Heart left ventricle (tissue), 16 donors: ENCODE measurements at regions not wholly inside any gene's neighbourhood (a gene's known extent, or its start where the extent isn't known, plus 50 kb on each side); places are given as distances from the start of the nearest gene placed in this dataset.

Experiments
- ATAC-seq, 4 donors: fragments of 200-7000 bp; cut with Tn5 transposase; one replicate each; pipeline ENCODE4 v1.9.1; 2020 to 2022; ENCODE audit warnings: moderate library complexity in 4 of 4, mild to moderate bottlenecking in 3 of 4, moderate number of reproducible peaks in 1 of 4
- DNase-seq, 5 donors: peaks; one replicate each; pipeline ENCODE4 v3.0.0-alpha.2; 2020
- H3K27ac ChIP-seq, 12 donors: fragments of 200-600 bp; sonication (generic) in 4 of 12; one replicate each; pipeline versions ENCODE4 v1.5.0 to v1.8.0; 2016 to 2022; ENCODE audit warnings: mild to moderate bottlenecking in 2 of 12
- H3K27me3 ChIP-seq, 9 donors: fragments of 200-600 bp; sonication (generic) in 2 of 9; one replicate each; pipeline versions ENCODE4 v1.5.1 to v1.8.0; 2016 to 2022; ENCODE audit warnings: mild to moderate bottlenecking in 3 of 9
- H3K36me3 ChIP-seq, 9 donors: fragments of 200-600 bp; sonication (generic) in 2 of 9; one replicate each; pipeline versions ENCODE4 v1.5.0 to v1.8.0; 2018 to 2022; ENCODE audit warnings: mild to moderate bottlenecking in 2 of 9
- H3K4me1 ChIP-seq, 12 donors: fragments of 200-600 bp; sonication (generic) in 4 of 12; one replicate each; pipeline versions ENCODE4 v1.5.0 to v1.8.0; 2016 to 2022; ENCODE audit warnings: mild to moderate bottlenecking in 3 of 12
- H3K4me3 ChIP-seq, 12 donors: fragments of 200-600 bp; sonication (generic) in 4 of 12; one replicate each; pipeline versions ENCODE4 v1.5.0 to v1.8.0; 2017 to 2022; ENCODE audit warnings: mild to moderate bottlenecking in 9 of 12, moderate library complexity in 4 of 12
- H3K9me3 ChIP-seq, 12 donors: fragments of 200-600 bp; sonication (generic) in 4 of 12; one replicate each; pipeline versions ENCODE4 v1.5.0 to v1.8.0; 2016 to 2022; ENCODE audit warnings: mild to moderate bottlenecking in 1 of 12
- POLR2A ChIP-seq, 2 donors: fragments of 450-650 bp; IDR thresholded peaks; one replicate each; pipeline ENCODE4 v1.6.1; 2017; ENCODE audit warnings: antibody characterized with exemption in 2 of 2, mild to moderate bottlenecking in 2 of 2, moderate library complexity in 2 of 2
- WGBS, 4 donors: extraction: QIAGEN DNeasy Blood & Tissue Kit in 2 of 4; methylation state at CpG; one replicate each; pipeline versions ENCODE4 v1.1.5 to v1.1.7; 2013 to 2018; 5-methylcytosine and 5-hydroxymethylcytosine counted together
- intact Hi-C, 10 donors: fragments of 100-400 bp; cut with DNase I; formaldehyde crosslinking; loops; one replicate each; pipeline versions ENCODE4 v1.11.1 to v1.14.2; 2022
- TF ChIP-seq, protein P1 (sequence below), 12 donors: fragments of 200-600 bp; sonication (generic) in 4 of 12; IDR thresholded peaks; one replicate each; pipeline versions ENCODE4 v1.5.0 to v1.8.0; 2018 to 2022; ENCODE audit warnings: antibody characterized with exemption in 12 of 12, mild to moderate bottlenecking in 5 of 12
- donor health status: ischemic (EF 13 %, LVEDD 7.1; RV severe dilation, severe dysfunction).
- donor health status: healthy with polysubstance abuse.
- donor health status: DM: no; HTN: yes; CAD: no.
- donor health status: DM: no; HTN: no; CAD: no.
- donor health status: ischemic (EF 25% LVEDD 6.9; RV normal size, moderate dysfunction).
- donor health status: ischemic (EF 25% LVEDD 5.7; RV mildly dilated, moderate dysfunction).
- donor health status: healthy.
- donor health status: DM: yes; HTN: yes; CAD: no.
- donor health status: ischemic (EF 35%, LVEDD 5.7; RV mildly dilated, moderate dysfunction).
- donor health status: nonischemic (EF 11% LVEDD 7.7; RV severe dilation, severe dysfunction).
- donor health status: DM: yes; HTN: yes; CAD: no.
- donor health status: PGD.
- donor health status: ischemic (EF 29% LVEDD 5.4; RV normal size, mild dysfunction).
- donor health status: nonischemic (EF 23%, LVEDD 6.1; RV moderate dilation, normal function).

DNA sequence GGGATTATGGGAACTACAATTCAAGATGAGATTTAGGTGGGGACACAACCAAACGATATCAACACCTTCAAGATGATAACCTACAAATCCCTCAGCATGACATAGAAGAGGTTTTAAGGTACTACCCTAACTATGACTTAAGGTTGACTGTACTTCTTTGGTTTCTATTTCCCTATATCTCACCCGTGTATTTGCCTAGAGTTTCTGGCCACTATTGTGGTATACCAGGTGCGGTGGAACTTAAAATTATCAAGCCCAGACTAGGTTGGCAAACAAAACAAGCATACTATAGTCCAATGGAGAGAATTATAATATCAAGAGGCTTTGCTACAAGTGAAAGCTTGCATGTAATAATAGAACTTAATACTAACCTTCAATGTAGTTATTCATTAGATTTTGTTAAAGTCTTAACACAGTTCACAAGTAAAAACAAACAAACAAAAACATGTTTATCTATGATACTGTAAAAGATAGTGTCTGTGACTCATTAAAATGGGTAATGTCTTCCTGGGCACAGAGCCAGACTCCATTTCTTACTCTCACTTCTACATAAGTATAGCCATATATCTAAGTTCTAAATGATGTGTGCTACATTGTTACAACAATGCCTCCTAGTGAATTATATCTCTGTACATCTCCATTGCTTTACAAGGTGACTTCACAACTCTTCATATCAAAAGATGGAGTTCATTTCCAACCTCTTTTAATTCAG is 479.1 kb downstream of the ZBBX start:
- no peak for ATAC-seq
- no peak overlapping the region for H3K27ac ChIP-seq
- no peaks in the 10 kb centered on the region for H3K4me1 ChIP-seq
- WGBS, 4 donors, result 71 to 91% (median 77%) methylated on average over 3 of the region's 3 CpGs
- H3K36me3 ChIP-seq, result no peaks in the 10 kb centered on the region
- H3K27me3 ChIP-seq, result no peaks in the 10 kb centered on the region
- intact Hi-C loops, result no loop called here
- TF ChIP-seq, protein P1, sequence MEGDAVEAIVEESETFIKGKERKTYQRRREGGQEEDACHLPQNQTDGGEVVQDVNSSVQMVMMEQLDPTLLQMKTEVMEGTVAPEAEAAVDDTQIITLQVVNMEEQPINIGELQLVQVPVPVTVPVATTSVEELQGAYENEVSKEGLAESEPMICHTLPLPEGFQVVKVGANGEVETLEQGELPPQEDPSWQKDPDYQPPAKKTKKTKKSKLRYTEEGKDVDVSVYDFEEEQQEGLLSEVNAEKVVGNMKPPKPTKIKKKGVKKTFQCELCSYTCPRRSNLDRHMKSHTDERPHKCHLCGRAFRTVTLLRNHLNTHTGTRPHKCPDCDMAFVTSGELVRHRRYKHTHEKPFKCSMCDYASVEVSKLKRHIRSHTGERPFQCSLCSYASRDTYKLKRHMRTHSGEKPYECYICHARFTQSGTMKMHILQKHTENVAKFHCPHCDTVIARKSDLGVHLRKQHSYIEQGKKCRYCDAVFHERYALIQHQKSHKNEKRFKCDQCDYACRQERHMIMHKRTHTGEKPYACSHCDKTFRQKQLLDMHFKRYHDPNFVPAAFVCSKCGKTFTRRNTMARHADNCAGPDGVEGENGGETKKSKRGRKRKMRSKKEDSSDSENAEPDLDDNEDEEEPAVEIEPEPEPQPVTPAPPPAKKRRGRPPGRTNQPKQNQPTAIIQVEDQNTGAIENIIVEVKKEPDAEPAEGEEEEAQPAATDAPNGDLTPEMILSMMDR (IDR thresholded peaks at IDR 0.05), result no peak
- TF ChIP-seq POLR2A (IDR thresholded peaks at IDR 0.05), result no peak
- H3K4me3 ChIP-seq, result no peak overlapping the region
- no peak for DNase-seq
- peaks cover 0 to 8% (median 0%) of the 10 kb centered on the region in 12 donors for H3K9me3 ChIP-seq

DNA sequence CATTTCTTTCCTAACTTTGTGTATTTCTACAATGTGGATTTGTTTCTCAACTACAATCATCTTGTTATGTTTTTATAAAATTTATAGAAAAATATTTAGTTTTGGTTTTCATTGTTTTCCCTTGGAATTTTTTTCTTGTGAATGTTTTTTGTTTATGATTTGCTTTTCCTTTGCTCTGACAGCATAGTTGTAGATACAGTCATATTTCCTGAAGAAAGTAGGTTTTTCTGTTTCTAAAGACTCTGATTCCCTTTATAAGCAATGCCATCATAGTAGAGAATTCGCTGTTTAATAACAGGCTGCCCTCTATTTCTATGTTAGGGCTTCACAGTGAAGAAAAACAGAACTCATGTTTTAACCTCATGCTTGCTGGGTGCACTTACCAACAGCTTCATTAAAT is 482.3 kb downstream of the ZBBX start:
- Histone ChIP-seq H3K36me3 (no peaks in the 10 kb centered on the region), H3K4me3 (no peak overlapping the region), H3K4me1 (no peaks in the 10 kb centered on the region), H3K27ac (no peak overlapping the region), H3K9me3 (no peaks in the 10 kb centered on the region), H3K27me3 (no peaks in the 10 kb centered on the region)
- WGBS, 4 donors, result 51 to 78% (median 60%) methylated on average over 1 of the region's 1 CpG
- ATAC-seq (no peak), DNase-seq (no peak)
- TF ChIP-seq, protein P1 (IDR thresholded peaks at IDR 0.05), result no peak
- TF ChIP-seq POLR2A (IDR thresholded peaks at IDR 0.05), result no peak
- intact Hi-C loops, result no loop called here

DNA sequence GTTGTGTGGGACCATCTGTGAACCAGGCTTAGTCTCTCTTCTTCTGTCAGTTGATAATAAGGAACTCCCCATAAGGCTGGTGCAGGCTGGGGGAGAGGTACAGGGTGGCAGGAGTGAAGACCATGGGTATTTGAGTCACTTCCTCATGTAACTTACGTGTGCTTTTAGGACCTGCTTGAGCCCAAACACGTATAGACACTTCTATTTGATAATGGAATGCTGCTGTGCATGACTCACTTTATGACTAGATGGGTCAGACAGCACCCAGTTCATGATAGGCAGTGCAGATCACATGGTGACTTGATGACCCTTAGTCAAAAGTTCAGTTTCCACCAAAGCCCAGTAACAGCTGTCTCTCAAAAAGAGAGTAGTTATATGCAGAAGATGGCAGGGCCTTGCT is 490.9 kb downstream of the ZBBX start:
- 52 to 73% (median 57%) methylated on average over 2 of the region's 2 CpGs for WGBS, 4 donors

DNA sequence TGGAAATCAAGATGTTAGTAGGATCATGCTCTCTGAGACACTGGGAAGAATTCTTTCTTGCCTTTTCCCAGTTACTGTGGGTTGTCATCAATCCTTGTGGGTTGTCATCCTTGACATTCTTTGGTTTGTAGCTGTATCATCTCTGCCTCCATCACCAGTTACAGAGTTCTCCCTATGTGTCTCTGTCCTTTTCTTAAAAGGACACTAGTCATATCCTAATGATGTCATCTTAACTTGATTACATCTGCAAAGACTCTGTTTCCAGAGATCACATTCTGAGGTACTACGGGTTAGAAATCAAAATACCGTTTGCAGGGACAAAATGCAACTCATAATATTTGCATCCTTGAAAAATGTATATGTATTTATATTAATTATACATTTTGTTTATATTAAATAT is 500.4 kb downstream of the ZBBX start:
- intact Hi-C loops, result no loop called here
- no peak overlapping the region for H3K27ac ChIP-seq
- no peaks in the 10 kb centered on the region for H3K36me3 ChIP-seq
- ATAC-seq (no peak), DNase-seq (no peak)
- TF ChIP-seq, protein P1 (IDR thresholded peaks at IDR 0.05), result no peak
- no peaks in the 10 kb centered on the region for H3K4me1 ChIP-seq
- no peaks in the 10 kb centered on the region for H3K27me3 ChIP-seq
- WGBS, 4 donors, result 83 to 95% (median 90%) methylated on average over 2 of the region's 2 CpGs
- no peak overlapping the region for H3K4me3 ChIP-seq
- H3K9me3 ChIP-seq, result peaks cover 0 to 5% (median 0%) of the 10 kb centered on the region in 12 donors

More for the DNA sequence above, 490.9 kb downstream of the ZBBX start:
- no peak overlapping the region for H3K4me3 ChIP-seq
- H3K36me3 ChIP-seq, result no peaks in the 10 kb centered on the region
- DNase-seq (no peak), ATAC-seq (no peak)
- no peaks in the 10 kb centered on the region for H3K4me1 ChIP-seq
- no peak overlapping the region for H3K27ac ChIP-seq
- intact Hi-C loops, result no loop called here
- no peaks in the 10 kb centered on the region for H3K27me3 ChIP-seq
- TF ChIP-seq, protein P1 (IDR thresholded peaks at IDR 0.05), result no peak
- no peak for TF ChIP-seq POLR2A (IDR thresholded peaks at IDR 0.05)
- no peaks in the 10 kb centered on the region for H3K9me3 ChIP-seq
